Hepatocyte (in vitro differentiated cells): ENCODE measurements at regions not wholly inside any gene's neighbourhood (a gene's known extent, or its start where the extent isn't known, plus 50 kb on each side); places are given as distances from the start of the nearest gene placed in this dataset.

Experiments
- DNase-seq: peaks from one replicate; pipeline ENCODE4 v3.0.0-alpha.2; 2016; ENCODE audit warnings: low spot score
- H2AFZ ChIP-seq: fragments of 200-600 bp; sonication (generic); 2 replicates; pipeline ENCODE4 v1.6.0; 2016; ENCODE audit warnings: antibody characterized with exemption, mild to moderate bottlenecking
- H3K27ac ChIP-seq: fragments of 200-600 bp; sonication (generic); 2 replicates; pipeline ENCODE4 v1.5.1; 2016; ENCODE audit warnings: mild to moderate bottlenecking
- H3K27me3 ChIP-seq: fragments of 200-600 bp; sonication (generic); 2 replicates; pipeline ENCODE4 v1.6.1; 2016
- H3K36me3 ChIP-seq: fragments of 200-600 bp; sonication (generic); replicated peaks from 2 replicates; pipeline ENCODE4 v1.5.1; 2016; ENCODE audit warnings: low read depth; ENCODE audit not compliant: insufficient read depth
- H3K4me1 ChIP-seq: fragments of 200-600 bp; sonication (generic); 2 replicates; pipeline ENCODE4 v1.5.1; 2016; ENCODE audit warnings: mild to moderate bottlenecking, moderate library complexity; ENCODE audit not compliant: insufficient read depth
- H3K4me2 ChIP-seq: fragments of 200-600 bp; sonication (generic); 2 replicates; pipeline ENCODE4 v1.6.0; 2016
- H3K4me3 ChIP-seq: fragments of 200-600 bp; sonication (generic); 2 replicates; pipeline ENCODE4 v1.5.1; 2016; ENCODE audit warnings: mild to moderate bottlenecking
- H3K79me2 ChIP-seq: fragments of 200-600 bp; sonication (generic); 2 replicates; pipeline ENCODE4 v1.6.0; 2017; ENCODE audit warnings: mild to moderate bottlenecking
- H3K9me2 ChIP-seq: fragments of 200-600 bp; sonication (generic); replicated peaks from 2 replicates; pipeline ENCODE4 v1.6.0; 2017; ENCODE audit warnings: mild to moderate bottlenecking; ENCODE audit not compliant: insufficient read depth
- H3K9me3 ChIP-seq: fragments of 200-600 bp; sonication (generic); 2 replicates; pipeline ENCODE4 v1.5.1; 2016; ENCODE audit warnings: low read depth, mild to moderate bottlenecking
- H4K20me1 ChIP-seq: fragments of 200-600 bp; sonication (generic); 2 replicates; pipeline ENCODE4 v1.6.0; 2016; ENCODE audit warnings: mild to moderate bottlenecking; ENCODE audit not compliant: insufficient read depth, poor library complexity, severe bottlenecking
- CTCF ChIP-seq: fragments of 200-600 bp; sonication (generic); IDR thresholded peaks from 2 replicates; pipeline ENCODE4 v1.5.1; 2016; ENCODE audit warnings: antibody characterized with exemption, mild to moderate bottlenecking; ENCODE audit not compliant: poor library complexity
- EZH2 ChIP-seq: fragments of 200-600 bp; sonication (generic); IDR thresholded peaks from 2 replicates; pipeline ENCODE4 v1.6.1; 2016; ENCODE audit warnings: antibody characterized with exemption, mild to moderate bottlenecking, borderline replicate concordance
- EZH2phosphoT487 ChIP-seq: fragments of 200-600 bp; sonication (generic); IDR thresholded peaks from one replicate; pipeline ENCODE4 v1.6.1; 2018; ENCODE audit warnings: antibody characterized with exemption, mild to moderate bottlenecking, low read depth, moderate library complexity; ENCODE audit not compliant: unreplicated experiment, severe bottlenecking
- WGBS: methylation state at CpG from one replicate; pipeline ENCODE4 v1.1.6; 2016; ENCODE audit warnings: low lambda C conversion rate; ENCODE audit errors: missing lambda C conversion rate; 5-methylcytosine and 5-hydroxymethylcytosine counted together

DNA sequence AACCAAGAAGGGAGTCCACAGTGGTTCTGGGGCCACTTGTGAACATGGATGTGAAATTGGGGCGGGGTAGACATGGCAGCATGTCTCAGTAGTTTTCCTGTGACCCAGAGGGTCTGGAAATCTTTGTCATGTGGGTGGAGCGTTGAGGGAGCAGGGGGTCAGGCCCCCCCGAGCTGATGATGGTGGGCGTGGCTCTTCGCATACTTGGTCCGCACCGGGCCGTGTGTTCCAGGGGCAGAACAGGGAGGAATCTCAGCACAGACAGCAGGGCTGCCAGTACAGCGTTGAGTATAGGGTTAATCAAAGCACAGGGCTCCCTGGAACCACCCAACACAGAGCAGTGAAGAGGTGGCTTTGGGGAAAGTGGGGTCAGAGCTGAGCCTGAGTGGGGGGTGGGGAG, 267.5 kb downstream of the SEC14L1 start:
- Histone ChIP-seq H3K27me3 (no peaks in the 10 kb centered on the region), H3K79me2 (peaks cover 95% of the 10 kb centered on the region), H3K4me3 (no peak overlapping the region), H3K9me3 (no peaks in the 10 kb centered on the region), H3K9me2 (no peaks in the 10 kb centered on the region), H3K27ac (peak overlapping the region; percentile 62), H4K20me1 (peaks cover 60% of the 10 kb centered on the region), H3K4me1 (peaks cover 27% of the 10 kb centered on the region), H2AFZ (no peak overlapping the region), H3K4me2 (no peak overlapping the region), H3K36me3 (no peaks in the 10 kb centered on the region)
- no peak for DNase-seq
- 68% methylated on average over 9 of the region's 9 CpGs for WGBS
- TF ChIP-seq CTCF (no peak), EZH2 (no peak), EZH2phosphoT487 (no peak)

GRCh38 chr17:77409282-77410161, 268.8 kb downstream of the SEC14L1 start:
- H3K9me2 ChIP-seq: no peaks in the 10 kb centered on the region
- H3K27me3 ChIP-seq: no peaks in the 10 kb centered on the region
- no peak overlapping the region for H2AFZ ChIP-seq
- 79% methylated on average over 30 of the region's 34 CpGs for WGBS
- peaks cover 55% of the 10 kb centered on the region for H4K20me1 ChIP-seq
- peak overlapping the region; percentile 33 for H3K4me2 ChIP-seq
- peak overlapping the region; percentile 62 for H3K27ac ChIP-seq
- no peaks in the 10 kb centered on the region for H3K9me3 ChIP-seq
- H3K4me3 ChIP-seq: no peak overlapping the region
- H3K4me1 ChIP-seq: peaks cover 27% of the 10 kb centered on the region
- H3K79me2 ChIP-seq: peaks cover 95% of the 10 kb centered on the region
- no peak for DNase-seq
- H3K36me3 ChIP-seq: no peaks in the 10 kb centered on the region
- TF ChIP-seq CTCF (no peak), EZH2 (no peak), EZH2phosphoT487 (no peak)

GRCh38 chr17:77410470-77410869, 269.7 kb downstream of the SEC14L1 start:
- Histone ChIP-seq H3K4me3 (no peak overlapping the region), H3K4me2 (no peak overlapping the region), H3K27ac (peak overlapping the region; percentile 54), H2AFZ (no peak overlapping the region), H3K36me3 (no peaks in the 10 kb centered on the region), H3K9me2 (no peaks in the 10 kb centered on the region), H3K4me1 (peaks cover 27% of the 10 kb centered on the region), H3K79me2 (peaks cover 95% of the 10 kb centered on the region), H3K27me3 (no peaks in the 10 kb centered on the region), H3K9me3 (no peaks in the 10 kb centered on the region), H4K20me1 (peaks cover 55% of the 10 kb centered on the region)
- 91% methylated on average over 13 of the region's 13 CpGs for WGBS
- TF ChIP-seq EZH2phosphoT487: no peak
- TF ChIP-seq CTCF: no peak
- TF ChIP-seq EZH2: no peak
- no peak for DNase-seq
